GM23338 (cell line): ENCODE measurements at regions not wholly inside any gene's neighbourhood (a gene's known extent, or its start where the extent isn't known, plus 50 kb on each side); places are given as distances from the start of the nearest gene placed in this dataset.

Source experiments
- CREB1 ChIP-seq: fragments of 250-450 bp; sonication (Bioruptor Pico); IDR thresholded peaks from 2 replicates; pipeline ENCODE4 v1.5.0; 2020; ENCODE audit warnings: low read depth, mild to moderate bottlenecking, moderate library complexity
- CTCF ChIP-seq, 2 experiments: fragments of 200-600 bp in 1 of 2; sonication (generic) in 1 of 2; conservative IDR thresholded peaks; 2 replicates each; pipeline versions ENCODE4 v1.5.1 to v1.6.1; 2016 to 2017; ENCODE audit warnings: antibody characterized with exemption in 2 of 2, low read depth in 2 of 2, mild to moderate bottlenecking in 2 of 2, moderate library complexity in 1 of 2
- EZH2 ChIP-seq: fragments of 200-600 bp; sonication (generic); IDR thresholded peaks from one replicate; pipeline ENCODE4 v1.8.0; 2017; ENCODE audit warnings: antibody characterized with exemption, mild to moderate bottlenecking, low read depth; ENCODE audit not compliant: unreplicated experiment
- REST ChIP-seq: IDR thresholded peaks from one replicate; pipeline ENCODE4 v1.6.1; 2018; ENCODE audit warnings: antibody characterized with exemption; ENCODE audit not compliant: unreplicated experiment
- ZNF331 ChIP-seq: fragments of 250-450 bp; sonication (Bioruptor Pico); IDR thresholded peaks from 2 replicates; pipeline ENCODE4 v1.5.0; 2020; ENCODE audit warnings: low read depth, mild to moderate bottlenecking, moderate library complexity

GRCh38 chr5:163888366-163888765, 382.9 kb downstream of the MAT2B start:
- TF ChIP-seq CTCF (conservative IDR thresholded peaks at IDR 0.05; ENCODE audit: low read depth in 2 of 2), result no peak
- TF ChIP-seq ZNF331, result no peak
- no peak for TF ChIP-seq REST
- TF ChIP-seq EZH2, result no peak
- no peak for TF ChIP-seq CREB1 (CRISPR knock-in tag)
